ENCODE measurements at regions not wholly inside any gene's neighbourhood (a gene's known extent, or its start where the extent isn't known, plus 50 kb on each side); places are given as distances from the start of the nearest gene placed in this dataset.

- TF ChIP-seq REST (IDR thresholded peaks at IDR 0.05; ENCODE audit: low read depth): no peak
Measured at GRCh38 chr20:52761867-52762266, 210.3 kb upstream of the TSHZ2 start (continued).

GRCh38 chr20:52760791-52761190 lies 211.4 kb upstream of the TSHZ2 start:
- Histone ChIP-seq H3K4me2 (ENCODE audit: low read length) (no peak overlapping the region), H3K27ac (ENCODE audit: low read depth, low read length) (no peak overlapping the region), H3K4me3 (replicated peaks in 1 of 2; ENCODE audit: low read depth in 1 of 2, low read length in 2 of 2) (no peak overlapping the region), H3K9ac (ENCODE audit: low read length) (no peak overlapping the region), H3K9me2 (ENCODE audit: insufficient read depth) (no peaks in the 10 kb centered on the region), H3K4me1 (ENCODE audit: control insufficient read depth in 1 of 2, insufficient read depth in 2 of 2, low read length in 2 of 2) (no peaks in the 10 kb centered on the region), H3K27me3 (ENCODE audit: insufficient read depth, low read length) (no peaks in the 10 kb centered on the region), H3K9me3 (ENCODE audit: control insufficient read depth in 1 of 2, insufficient read depth in 1 of 2, low read depth in 1 of 2, low read length in 2 of 2) (peaks cover 0 to 9% of the 10 kb centered on the region in 2 experiments; a peak in 2 of 4 replicates), H3K36me3 (ENCODE audit: control insufficient read depth in 1 of 2, insufficient read depth in 2 of 2, low read length in 2 of 2) (no peaks in the 10 kb centered on the region), H2AFZ (ENCODE audit: low read depth, low read length, poor library complexity, severe bottlenecking) (no peak overlapping the region), H3K79me2 (ENCODE audit: insufficient read depth, low read length) (no peaks in the 10 kb centered on the region), H4K20me1 (ENCODE audit: insufficient read depth) (no peaks in the 10 kb centered on the region)
- CTCF ChIA-PET: no interaction called here
- no TSS peak for BruUV-seq (replicated peaks)
- ATAC-seq: no peak
- POLR2A ChIA-PET: no interaction called here
- TF ChIP-seq POLR2A (IDR thresholded peaks at IDR 0.05; ENCODE audit: borderline replicate concordance, extremely low read depth, insufficient read depth, insufficient read length) (no peak), EZH2phosphoT487 (IDR thresholded peaks at IDR 0.05; ENCODE audit: borderline replicate concordance) (no peak), EGR1 (IDR thresholded peaks at IDR 0.05; ENCODE audit: low read depth) (no peak)
- no peak for DNase-seq (ENCODE audit: low read depth, low spot score)
- intact Hi-C loops (cut with micrococcal nuclease): no loop called here
- RAD21 ChIA-PET (ENCODE audit: low non-redundant PET in 1 of 2, low total read pairs in 2 of 2, uncharacterized antibody in 2 of 2, unreplicated experiment in 2 of 2): no interaction called here

GRCh38 chr20:52757411-52757810 lies 214.7 kb upstream of the TSHZ2 start:
- Histone ChIP-seq H3K9ac (ENCODE audit: low read length) (no peak overlapping the region), H3K4me3 (replicated peaks in 1 of 2; ENCODE audit: low read depth in 1 of 2, low read length in 2 of 2) (no peak overlapping the region), H3K27me3 (ENCODE audit: insufficient read depth, low read length) (no peaks in the 10 kb centered on the region), H3K36me3 (ENCODE audit: control insufficient read depth in 1 of 2, insufficient read depth in 2 of 2, low read length in 2 of 2) (no peaks in the 10 kb centered on the region), H3K79me2 (ENCODE audit: insufficient read depth, low read length) (no peaks in the 10 kb centered on the region), H3K4me1 (ENCODE audit: control insufficient read depth in 1 of 2, insufficient read depth in 2 of 2, low read length in 2 of 2) (no peaks in the 10 kb centered on the region), H3K9me3 (ENCODE audit: control insufficient read depth in 1 of 2, insufficient read depth in 1 of 2, low read depth in 1 of 2, low read length in 2 of 2) (peaks cover 0 to 16% of the 10 kb centered on the region in 2 experiments; a peak in 2 of 4 replicates), H3K9me2 (ENCODE audit: insufficient read depth) (no peaks in the 10 kb centered on the region), H4K20me1 (ENCODE audit: insufficient read depth) (no peaks in the 10 kb centered on the region), H2AFZ (ENCODE audit: low read depth, low read length, poor library complexity, severe bottlenecking) (no peak overlapping the region), H3K4me2 (ENCODE audit: low read length) (no peak overlapping the region), H3K27ac (ENCODE audit: low read depth, low read length) (no peak overlapping the region)
- TF ChIP-seq TCF7L2 (IDR thresholded peaks at IDR 0.05; ENCODE audit: borderline replicate concordance, extremely low read depth, insufficient read depth, insufficient read length): no peak
- TF ChIP-seq ZNF274 (IDR thresholded peaks at IDR 0.05; ENCODE audit: low read depth, low read length): no peak
- no peak for TF ChIP-seq ZFX (IDR thresholded peaks at IDR 0.05)
- no peak for TF ChIP-seq CEBPB (IDR thresholded peaks at IDR 0.05; ENCODE audit: low read depth)
- no peak for TF ChIP-seq EGR1 (IDR thresholded peaks at IDR 0.05; ENCODE audit: low read depth)
- no peak for TF ChIP-seq SIN3A (IDR thresholded peaks at IDR 0.05; ENCODE audit: low read depth)
- TF ChIP-seq EZH2 (IDR thresholded peaks at IDR 0.05): no peak
- ChIA-PET CTCF (no interaction called here), POLR2A (no interaction called here), RAD21 (ENCODE audit: low non-redundant PET in 1 of 2, low total read pairs in 2 of 2, uncharacterized antibody in 2 of 2, unreplicated experiment in 2 of 2) (no interaction called here)
- DNase-seq (ENCODE audit: low read depth, low spot score) (no peak), ATAC-seq (no peak)
- intact Hi-C loops (cut with micrococcal nuclease): no loop called here
- BruUV-seq (replicated peaks): no TSS peak

Measured in HCT116 (cell line).